ENCODE measurements at regions not wholly inside any gene's neighbourhood (a gene's known extent, or its start where the extent isn't known, plus 50 kb on each side); places are given as distances from the start of the nearest gene placed in this dataset.
"Not testable (repeated sequence)": the region's sequence is repeated elsewhere in the genome, so short reads cannot be mapped to it uniquely, and the experiment has no call there.

- Mint-ChIP-seq H3K36me3 (ENCODE audit: low read depth) (peaks cover 16% of the 10 kb centered on the region), H3K27me3 (ENCODE audit: insufficient read depth) (peaks cover 14% of the 10 kb centered on the region), H3K9me3 (peaks cover 16% of the 10 kb centered on the region; the same call in 1 of the 2 replicates)
- H3K27ac Mint-ChIP-seq; H3K4me3 Mint-ChIP-seq; H3K4me1 Mint-ChIP-seq (ENCODE audit: low read depth); DNase-seq: not testable (repeated sequence)
Measured at GRCh38 chr2:114018464-114018863, 128.6 kb downstream of the ACTR3 start.

DNA sequence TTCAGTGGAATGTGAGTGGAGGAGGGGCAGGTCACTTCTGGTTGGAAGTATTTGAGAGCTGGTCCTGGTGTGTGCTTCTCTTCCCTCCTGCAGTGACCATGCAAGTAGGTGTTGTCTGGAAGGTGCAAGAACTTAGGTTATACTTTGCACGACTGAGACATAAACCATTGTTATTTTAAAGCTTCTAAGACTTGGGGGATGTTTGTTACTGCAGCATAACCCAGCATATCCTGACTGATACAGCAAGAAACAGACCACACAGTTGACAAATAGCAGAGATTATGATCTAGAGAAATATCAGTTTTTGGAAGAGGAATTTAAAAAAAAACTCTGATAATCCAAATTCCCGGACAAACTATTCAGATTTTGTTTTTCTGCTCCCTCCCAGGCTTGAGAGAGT lies 130.8 kb downstream of the ACTR3 start:
- Mint-ChIP-seq H3K27ac (no peak overlapping the region), H3K4me1 (ENCODE audit: low read depth) (no peaks in the 10 kb centered on the region), H3K36me3 (ENCODE audit: low read depth) (peaks cover 16% of the 10 kb centered on the region), H3K9me3 (peaks cover 16% of the 10 kb centered on the region; the same call in 1 of the 2 replicates), H3K4me3 (no peak overlapping the region), H3K27me3 (ENCODE audit: insufficient read depth) (peaks cover 9% of the 10 kb centered on the region)
- TF ChIP-seq CTCF (IDR thresholded peaks at IDR 0.05) = no peak
- no peak for DNase-seq

GRCh38 chr2:114022360-114023085 lies 132.6 kb downstream of the ACTR3 start:
- Mint-ChIP-seq H3K27me3 (ENCODE audit: insufficient read depth) (peaks cover 3% of the 10 kb centered on the region), H3K4me1 (ENCODE audit: low read depth) (no peaks in the 10 kb centered on the region), H3K36me3 (ENCODE audit: low read depth) (peaks cover 9% of the 10 kb centered on the region), H3K27ac (no peak overlapping the region; the same call in 1 of the 2 replicates), H3K4me3 (peak overlapping the region; percentile 61), H3K9me3 (peaks cover 10% of the 10 kb centered on the region; the same call in 1 of the 2 replicates)
- DNase-seq = peak; percentile 89
- no peak for TF ChIP-seq CTCF (IDR thresholded peaks at IDR 0.05)

DNA sequence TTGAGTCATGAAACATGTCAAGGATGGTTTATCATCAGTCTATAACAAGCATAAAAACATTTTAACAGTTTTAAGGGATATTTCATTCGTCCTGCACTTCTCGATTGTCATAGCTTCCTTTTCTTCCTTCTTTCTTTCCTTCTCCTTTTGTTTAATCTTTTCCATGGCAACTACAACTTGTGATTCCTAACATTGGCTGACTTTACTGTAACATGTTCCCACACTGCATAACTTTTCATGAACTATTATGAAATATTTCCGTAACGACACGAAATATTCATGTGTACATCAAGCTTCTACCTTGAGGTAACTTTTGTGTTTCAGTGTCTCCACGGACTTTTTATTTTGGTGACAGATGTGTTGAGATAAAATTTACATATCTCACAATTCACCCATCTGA lies 134.4 kb downstream of the ACTR3 start:
- H3K9me3 Mint-ChIP-seq = peaks cover 10% of the 10 kb centered on the region; the same call in 1 of the 2 replicates

DNA sequence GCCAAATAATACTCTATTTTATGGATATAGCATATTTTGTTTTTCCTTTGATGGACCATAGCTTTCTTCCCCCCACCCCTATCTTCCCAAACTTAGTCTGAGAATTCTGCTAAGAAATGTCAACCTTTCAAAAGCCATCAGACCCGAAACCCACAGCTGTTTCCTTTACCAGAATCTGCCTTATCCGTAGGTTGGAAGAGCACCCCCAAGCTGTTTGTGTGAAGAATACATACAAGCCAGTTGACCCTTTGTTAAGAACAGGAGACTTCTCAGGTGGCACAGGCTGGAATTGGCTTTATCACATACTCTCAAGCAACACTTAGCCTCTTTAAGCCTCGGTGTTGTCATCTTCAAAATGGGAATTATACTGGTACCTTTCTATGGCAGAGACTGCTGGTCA lies 135.1 kb downstream of the ACTR3 start:
- no peak for DNase-seq
- Mint-ChIP-seq H3K27ac (no peak overlapping the region), H3K4me1 (ENCODE audit: low read depth) (no peaks in the 10 kb centered on the region), H3K4me3 (no peak overlapping the region), H3K36me3 (ENCODE audit: low read depth) (peaks cover 9% of the 10 kb centered on the region), H3K27me3 (ENCODE audit: insufficient read depth) (peaks cover 2% of the 10 kb centered on the region), H3K9me3 (peaks cover 10% of the 10 kb centered on the region; the same call in 1 of the 2 replicates)
- 0 out of 2 replicates have a peak, but pooled peaks have one; percentile 9 for TF ChIP-seq CTCF (IDR thresholded peaks at IDR 0.05)

More for the DNA sequence above, 134.4 kb downstream of the ACTR3 start:
- Mint-ChIP-seq H3K27ac (no peak overlapping the region), H3K4me3 (no peak overlapping the region), H3K27me3 (ENCODE audit: insufficient read depth) (peaks cover 2% of the 10 kb centered on the region), H3K4me1 (ENCODE audit: low read depth) (no peaks in the 10 kb centered on the region), H3K36me3 (ENCODE audit: low read depth) (peaks cover 9% of the 10 kb centered on the region)
- DNase-seq = no peak
- TF ChIP-seq CTCF (IDR thresholded peaks at IDR 0.05) = no peak

GRCh38 chr2:114027437-114027836 lies 137.5 kb downstream of the ACTR3 start:
- H3K27ac Mint-ChIP-seq = no peak overlapping the region
- H3K36me3 Mint-ChIP-seq (ENCODE audit: low read depth) = no peaks in the 10 kb centered on the region
- H3K9me3 Mint-ChIP-seq = no peaks in the 10 kb centered on the region
- TF ChIP-seq CTCF (IDR thresholded peaks at IDR 0.05) = no peak
- no peak for DNase-seq
- H3K4me3 Mint-ChIP-seq = no peak overlapping the region
- peaks cover 2% of the 10 kb centered on the region; the same call in 1 of the 2 replicates for H3K27me3 Mint-ChIP-seq (ENCODE audit: insufficient read depth)
- no peaks in the 10 kb centered on the region for H3K4me1 Mint-ChIP-seq (ENCODE audit: low read depth)
